T-helper 1 cell treated with Interleukin-12 subunit alpha and Interleukin-12 subunit beta and Interleukin-4 antibody, amounts not matched to agents 30 ng/mL and 1 ng/mL, for 36 hours (primary cell): ENCODE measurements at regions not wholly inside any gene's neighbourhood (a gene's known extent, or its start where the extent isn't known, plus 50 kb on each side); places are given as distances from the start of the nearest gene placed in this dataset.

Experiments used
- intact Hi-C: fragments of 100-400 bp; cut with micrococcal nuclease; formaldehyde crosslinking; loops from one replicate; pipeline ENCODE4 v1.15.1; 2024

DNA sequence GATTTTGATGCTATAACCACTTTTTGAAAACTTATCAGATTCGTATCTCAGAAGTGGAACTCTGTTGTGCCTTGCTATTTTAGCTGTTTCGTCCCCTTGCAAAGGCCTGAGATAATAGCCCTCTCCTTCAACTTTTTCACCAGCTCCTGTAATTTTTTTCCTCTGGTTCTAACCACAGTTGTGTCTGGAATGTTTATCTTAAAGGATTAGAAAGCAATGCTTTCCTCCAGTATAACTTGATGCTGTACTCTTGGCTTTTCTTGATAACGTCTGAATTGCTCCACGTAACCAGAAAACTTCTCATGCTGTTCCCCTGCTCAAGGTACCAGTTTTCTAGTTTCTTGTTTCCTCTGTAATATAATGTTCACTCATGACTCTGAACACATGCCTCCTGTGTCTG, 209.4 kb downstream of the DTWD2 start:
- intact Hi-C loops, result no loop called here

DNA sequence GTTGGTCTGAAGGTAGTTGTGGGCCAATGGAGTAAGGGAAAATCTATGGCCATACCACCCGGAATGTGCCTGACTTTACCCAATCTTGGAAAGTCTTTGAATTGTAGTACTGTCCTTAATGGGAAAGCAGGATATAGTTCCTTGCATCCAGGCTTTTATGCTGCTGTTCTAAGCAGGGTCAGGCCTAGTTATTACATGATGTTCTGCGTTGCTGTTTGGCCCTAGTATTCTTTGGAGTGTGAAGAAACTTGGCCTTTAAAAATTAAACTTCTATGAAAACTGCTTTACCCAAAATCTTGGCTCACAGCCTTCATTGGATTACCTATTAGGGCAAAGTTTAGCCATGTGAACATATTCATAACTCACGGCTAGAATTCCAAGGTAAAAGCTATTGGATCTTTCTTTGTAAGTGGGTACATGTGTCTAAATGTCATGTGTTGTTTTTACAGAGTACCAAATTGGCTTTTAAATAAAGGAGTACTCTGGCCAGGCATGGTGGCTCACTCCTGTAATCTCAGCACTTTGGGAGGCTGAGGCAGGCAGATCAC, 211.1 kb downstream of the DTWD2 start:
- intact Hi-C loops, result no loop called here

DNA sequence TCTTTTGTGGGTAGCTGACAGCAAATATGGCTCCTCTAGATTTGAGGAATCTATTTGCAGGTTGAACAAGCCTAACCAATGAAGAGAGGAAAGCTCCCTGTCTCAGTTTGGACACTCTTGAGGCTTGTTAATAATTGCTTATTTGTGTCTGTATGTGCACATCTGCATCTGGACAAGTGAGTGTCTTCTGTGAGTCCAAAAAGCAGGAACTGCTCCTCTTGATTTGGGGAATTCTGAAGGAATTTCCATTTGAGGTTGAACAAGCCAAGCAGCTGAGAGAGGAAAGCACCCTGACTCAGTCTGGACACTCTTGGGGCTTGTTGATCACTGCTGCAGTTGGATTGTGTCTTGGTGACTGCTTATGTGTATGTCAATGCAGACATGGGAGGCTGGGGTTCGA, 211.6 kb downstream of the DTWD2 start:
- intact Hi-C loops, result no loop called here

DNA sequence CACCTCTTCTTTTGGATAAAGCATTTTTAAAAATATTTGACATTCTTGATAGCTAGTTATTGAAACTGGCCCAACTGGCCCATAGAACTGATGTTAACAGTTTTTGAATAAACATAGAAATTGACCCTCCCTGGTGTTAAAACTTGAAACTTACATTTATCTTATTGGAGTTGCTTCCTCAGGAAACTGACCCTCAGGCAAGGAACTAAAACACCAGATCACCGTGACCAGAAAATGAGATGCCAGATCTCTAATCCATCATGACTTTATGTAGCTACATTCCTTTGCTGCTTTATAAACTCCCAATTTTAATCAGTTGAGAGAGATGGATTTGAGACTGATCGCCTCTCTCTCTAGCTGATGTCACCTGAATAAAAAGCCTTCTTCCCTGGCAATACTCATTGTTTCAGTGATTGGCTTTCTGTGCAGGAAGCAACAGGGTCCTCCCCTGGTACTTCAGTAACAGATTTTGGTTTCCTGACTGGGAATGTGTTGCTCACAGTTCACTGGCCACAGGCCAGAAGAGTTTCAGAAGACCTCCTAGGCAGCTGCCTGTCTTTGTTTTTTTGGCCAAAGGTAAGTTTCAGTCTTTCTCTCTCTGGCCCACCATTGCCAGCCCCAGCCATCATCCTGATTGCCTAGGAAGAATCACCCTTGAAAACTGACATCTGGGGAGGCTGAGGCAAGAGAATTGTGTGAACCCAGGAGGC, 212.4 kb downstream of the DTWD2 start:
- intact Hi-C loops, result no loop called here

DNA sequence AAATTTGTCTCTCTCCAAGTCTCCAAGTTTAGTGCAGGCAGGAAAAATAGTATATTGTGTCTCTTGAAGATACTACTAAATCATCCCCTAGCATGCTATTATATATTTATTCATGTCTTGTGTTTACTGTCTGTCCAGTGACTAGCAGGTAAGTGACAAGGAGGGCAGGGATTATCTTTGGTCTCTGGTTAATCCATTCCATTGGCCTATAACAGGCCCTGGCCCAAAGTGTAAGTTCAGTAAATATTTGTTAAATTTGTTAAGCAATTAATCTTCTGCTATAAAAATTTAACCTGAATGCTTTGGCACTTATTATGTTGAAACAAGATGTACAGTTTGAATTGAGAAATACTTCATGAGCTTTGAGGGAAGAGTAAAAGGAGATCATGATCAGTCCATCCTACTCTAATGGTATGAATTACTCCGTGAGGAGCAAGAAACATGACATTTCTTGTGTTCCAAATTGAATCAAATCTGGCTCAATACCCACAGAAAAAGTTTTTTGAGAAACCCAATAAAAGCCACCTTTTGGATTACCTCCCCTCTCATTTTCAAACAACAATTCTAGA, 219.7 kb downstream of the DTWD2 start:
- intact Hi-C loops, result no loop called here

DNA sequence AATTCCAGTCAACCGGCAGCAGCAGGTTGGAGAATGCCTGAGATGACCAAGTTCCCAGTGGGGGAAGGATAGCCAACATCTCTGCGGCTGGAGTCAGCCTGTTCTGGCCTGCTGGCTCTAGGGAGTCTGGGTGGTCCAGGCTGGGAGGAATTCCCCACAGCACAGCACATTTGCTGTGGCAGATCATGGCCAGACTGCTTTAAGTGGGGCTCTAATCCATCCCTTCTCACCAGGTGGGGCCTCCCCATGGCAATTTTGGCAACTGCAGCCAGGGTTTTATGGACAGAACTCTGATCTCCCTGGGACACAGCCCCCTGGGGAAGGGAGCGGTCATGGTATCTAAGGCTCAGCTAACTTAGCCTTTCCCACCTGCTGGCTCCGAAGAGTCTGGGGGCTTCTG, 226.1 kb downstream of the DTWD2 start:
- intact Hi-C loops, result no loop called here

DNA sequence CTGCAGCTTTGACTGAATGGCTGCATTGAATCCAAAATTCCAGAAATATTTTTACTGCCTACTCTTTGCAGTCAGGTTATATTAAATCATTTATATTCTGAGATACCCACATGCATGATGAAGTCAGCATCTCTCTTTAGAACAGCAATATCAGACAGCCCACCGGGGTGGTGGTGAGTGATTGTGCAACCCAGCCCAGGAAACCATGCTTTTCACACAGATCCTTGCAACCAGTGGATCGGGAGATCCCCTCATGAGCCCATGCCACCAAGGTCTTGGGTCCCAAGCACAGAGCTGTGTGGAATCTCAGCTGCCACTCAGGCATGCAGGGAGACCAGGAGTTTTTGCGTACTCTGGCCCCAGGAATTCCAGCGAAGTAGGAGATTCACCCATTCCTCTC, 226.5 kb downstream of the DTWD2 start:
- intact Hi-C loops, result no loop called here

DNA sequence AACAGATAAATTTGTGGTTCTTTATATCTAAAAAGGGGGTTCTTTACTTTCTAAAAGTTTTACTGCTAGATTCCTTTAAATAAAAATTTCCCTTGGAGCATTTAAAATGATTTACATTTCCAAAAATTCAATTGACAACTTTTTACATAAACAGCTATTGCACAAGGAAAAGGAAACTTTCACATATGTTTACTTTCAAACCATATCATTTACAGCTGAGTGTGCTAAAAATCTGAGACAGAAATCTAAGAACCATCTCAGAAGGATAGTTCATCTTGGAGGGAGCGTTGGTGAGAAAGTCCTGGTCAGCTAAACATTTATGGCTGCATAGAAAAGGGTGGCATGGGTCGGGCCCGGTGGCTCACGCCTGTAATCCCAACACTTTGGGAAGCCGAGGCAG, 235.4 kb downstream of the DTWD2 start:
- intact Hi-C loops, result no loop called here

DNA sequence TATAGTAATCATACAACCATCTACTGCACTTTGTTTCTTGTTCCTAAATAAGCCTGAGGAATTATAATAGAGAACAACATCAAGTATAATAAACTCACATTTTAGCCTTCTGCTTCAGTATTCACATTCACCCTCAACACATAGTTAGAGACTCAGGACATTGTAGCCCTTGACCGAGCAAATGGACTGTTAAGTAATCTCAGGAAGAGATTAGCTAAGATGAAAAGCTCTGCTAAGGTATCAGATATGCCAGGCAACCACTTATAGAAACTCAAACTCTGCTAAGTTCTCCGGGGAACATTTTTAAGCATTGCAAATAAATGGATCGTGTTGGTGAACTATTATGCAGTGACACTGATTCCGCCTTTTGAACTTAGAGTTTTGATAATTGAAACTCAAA, 252.0 kb downstream of the DTWD2 start:
- intact Hi-C loops, result no loop called here

DNA sequence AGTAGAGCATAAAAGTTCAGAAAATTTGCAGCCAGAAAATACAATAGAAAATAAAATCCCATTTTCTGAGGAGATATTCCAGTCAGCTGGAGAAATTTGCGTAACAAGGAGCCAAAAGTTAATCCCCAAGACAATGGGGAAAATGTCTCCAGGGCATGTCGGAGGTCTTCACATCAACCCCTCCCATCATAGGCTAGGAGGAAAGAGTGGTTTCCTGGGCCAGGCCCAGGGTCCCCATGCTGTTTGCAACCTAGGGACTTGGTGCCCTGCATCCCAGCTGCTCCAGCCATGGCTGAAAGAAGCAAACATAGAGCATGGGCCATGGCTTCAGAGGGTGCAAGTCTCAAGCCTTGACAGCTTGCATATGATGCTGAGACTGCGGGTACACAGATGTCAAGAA, 255.0 kb downstream of the DTWD2 start:
- intact Hi-C loops, result no loop called here

DNA sequence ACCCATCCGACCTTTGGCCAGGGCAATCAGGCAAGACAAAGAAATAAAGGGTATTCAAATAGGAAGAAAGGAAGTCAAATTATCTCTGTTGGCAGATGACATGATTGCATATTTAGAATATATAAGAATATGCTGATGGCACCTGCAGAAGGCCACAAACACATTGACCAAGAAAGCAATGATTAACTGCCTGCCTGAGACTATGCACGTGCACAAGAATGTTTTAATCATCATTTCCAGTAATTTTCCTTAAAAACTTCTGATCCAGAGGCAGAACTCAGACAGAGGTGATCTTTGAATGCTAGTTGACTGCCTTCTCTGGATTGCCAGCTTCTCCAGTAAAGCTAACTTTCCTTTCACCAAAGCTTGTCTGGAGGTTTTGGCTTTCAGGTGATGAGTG, 260.2 kb downstream of the DTWD2 start:
- intact Hi-C loops, result no loop called here

DNA sequence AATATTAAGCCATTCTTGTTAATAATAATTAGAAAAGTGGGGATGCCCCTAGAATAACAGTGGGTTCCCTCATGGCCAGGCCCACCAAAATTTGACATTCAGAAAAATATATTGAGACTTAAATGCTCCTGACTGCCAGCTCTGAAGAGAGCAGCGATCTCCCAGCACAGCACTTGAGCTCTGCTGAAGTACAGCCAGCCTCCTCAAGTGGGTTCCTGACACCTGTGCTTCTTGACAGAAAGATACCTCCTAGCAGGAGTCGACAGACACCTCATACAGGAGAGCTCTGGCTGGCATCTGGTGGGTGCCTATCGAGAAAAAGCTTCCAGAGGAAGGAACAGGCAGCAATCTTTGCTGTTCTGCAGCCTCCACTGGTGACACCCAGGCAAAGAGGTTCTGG, 261.5 kb downstream of the DTWD2 start:
- intact Hi-C loops, result no loop called here

DNA sequence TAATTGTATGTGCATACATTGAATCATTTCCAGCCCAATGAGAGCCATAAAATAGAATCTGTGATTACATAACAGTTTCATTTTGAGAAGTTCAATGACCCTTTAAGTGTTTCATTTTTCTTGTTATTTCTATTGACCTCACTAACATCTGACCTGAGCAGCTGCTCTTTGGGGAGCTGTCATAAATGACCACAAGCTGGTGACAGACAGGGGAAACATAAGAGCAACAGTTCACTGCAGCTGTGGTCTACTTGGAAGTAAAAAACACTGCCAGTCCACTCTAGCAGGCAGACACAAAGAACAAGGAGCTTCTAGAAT, 265.4 kb downstream of the DTWD2 start:
- intact Hi-C loops, result no loop called here

DNA sequence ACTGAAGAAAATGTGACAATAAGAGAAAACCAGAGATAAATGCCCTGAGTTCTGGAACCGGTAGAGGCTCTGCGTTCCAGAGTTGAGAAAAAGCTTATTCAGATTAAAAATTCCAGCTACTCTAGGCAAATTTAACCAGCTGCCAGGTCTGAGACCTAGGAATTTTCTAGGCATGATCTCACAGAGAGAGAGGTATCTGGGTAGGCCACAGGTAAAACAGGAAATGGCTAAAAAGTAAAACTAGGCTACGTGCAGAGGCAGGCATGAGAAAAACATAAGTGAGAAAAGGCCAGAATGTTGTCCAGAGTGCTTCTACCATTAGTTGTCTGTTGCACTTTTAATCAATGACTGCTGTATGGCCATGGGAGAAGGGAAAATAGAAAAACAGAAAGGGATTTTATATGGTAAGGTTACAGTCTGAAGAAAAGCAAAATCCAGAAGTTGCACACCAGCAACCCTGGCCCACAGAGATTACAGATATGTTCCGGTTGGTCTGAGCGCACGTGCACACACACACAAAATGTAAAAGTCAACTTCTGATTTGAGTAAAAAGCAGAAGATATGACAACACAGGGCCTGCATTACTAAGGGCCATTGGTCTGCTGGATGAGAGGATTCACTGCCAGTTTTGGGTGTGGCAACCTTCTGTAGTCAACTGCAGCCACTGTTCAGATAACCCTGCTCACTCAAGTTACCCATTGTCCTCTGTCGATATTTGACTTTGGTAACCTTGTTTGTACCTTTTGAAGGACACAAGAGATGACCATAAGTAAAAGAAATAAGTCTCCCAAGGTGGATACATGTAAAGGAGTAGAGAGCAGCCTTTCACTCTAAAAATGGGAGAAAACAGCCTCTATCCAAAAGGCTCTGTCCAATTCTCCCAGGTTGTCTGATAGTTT, 266.0 kb downstream of the DTWD2 start:
- intact Hi-C loops, result no loop called here

DNA sequence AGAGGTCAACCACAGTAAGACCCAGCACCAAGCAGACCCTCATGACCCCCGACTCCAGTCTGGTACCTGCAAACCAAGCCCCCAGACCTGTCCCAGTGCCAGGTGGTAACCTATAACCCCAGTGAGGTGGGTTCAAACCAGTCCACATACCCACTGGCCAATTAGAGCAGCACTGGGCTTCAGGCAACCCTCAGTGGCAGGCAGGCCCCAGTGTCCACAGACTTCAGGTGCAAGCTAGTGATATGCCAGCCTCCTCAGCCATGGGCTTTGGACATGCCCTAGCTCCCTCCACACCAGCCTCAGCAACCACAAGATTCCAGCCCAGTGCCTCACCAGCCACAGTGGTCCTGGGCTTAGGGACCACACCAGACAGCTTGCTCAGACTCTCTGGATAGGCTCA, 276.6 kb downstream of the DTWD2 start:
- intact Hi-C loops, result no loop called here

DNA sequence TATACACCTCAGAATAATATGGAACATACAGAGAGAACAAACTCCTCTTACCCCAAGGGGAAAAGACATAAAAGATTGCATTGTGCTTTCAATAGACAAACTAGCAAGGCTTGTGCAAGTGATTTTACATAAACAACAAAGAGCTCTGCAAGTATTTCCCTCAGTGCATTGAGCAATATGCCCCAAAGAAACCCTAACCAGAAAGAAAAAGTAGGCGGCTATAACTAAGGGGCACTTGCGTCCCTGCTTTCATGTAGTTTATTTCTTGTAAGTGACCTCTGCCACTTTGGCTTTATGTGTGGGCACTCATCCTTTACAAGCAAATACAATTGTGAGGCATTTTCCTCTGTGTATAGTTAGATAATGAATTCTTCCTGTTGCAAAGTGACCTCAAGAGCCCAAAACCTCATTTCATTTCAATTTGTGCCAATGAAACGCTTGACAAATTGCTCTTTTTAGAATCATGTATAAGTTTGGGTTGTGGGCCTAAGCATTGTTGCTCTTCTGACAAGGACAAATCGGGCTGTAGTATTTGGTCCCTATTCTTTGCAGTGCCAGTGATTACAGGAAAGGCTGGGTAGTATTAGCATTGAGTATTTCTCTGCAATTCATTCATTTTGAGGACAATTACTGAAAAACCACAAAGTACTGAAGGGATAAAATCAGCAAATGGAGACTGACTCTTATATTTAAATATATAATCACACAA, 282.2 kb downstream of the DTWD2 start:
- intact Hi-C loops, result no loop called here

DNA sequence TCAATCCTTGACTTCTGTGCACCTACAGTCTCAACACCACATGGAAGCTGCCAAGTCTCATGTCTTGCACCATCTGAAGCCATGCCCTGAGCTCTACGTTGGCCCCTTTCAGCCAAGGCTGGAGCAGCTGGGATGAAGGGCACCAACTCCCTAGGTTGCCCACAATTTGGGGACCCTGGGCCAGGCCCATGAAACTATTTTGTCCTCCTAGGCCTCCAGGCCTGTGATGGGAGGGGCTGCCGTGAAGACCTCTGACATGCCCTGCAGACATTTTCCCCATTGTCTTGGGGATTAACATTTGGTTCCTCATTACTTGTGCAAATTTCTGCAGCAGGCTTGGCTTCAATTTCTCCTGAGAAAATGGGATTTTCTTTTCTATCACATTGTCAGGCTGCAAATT, 285.1 kb downstream of the DTWD2 start:
- intact Hi-C loops, result no loop called here

DNA sequence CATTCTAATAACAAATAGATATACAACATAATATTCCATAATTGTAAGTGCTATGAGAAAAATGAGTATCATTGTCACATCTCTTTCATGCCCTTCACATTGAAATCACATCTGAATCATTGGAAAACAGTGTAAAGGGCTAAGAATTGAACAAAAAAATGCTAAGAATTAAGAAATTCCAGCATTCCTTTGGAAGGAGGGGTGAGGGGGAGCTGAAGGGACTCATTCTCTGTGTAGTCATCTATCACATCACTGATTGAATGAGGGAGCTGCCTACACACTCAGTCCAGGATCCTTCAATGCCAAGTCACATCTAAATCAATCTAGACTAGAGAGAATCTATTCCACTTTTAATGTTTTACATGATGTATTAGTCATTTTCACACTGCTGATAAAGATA, 286.6 kb downstream of the DTWD2 start:
- intact Hi-C loops, result no loop called here

DNA sequence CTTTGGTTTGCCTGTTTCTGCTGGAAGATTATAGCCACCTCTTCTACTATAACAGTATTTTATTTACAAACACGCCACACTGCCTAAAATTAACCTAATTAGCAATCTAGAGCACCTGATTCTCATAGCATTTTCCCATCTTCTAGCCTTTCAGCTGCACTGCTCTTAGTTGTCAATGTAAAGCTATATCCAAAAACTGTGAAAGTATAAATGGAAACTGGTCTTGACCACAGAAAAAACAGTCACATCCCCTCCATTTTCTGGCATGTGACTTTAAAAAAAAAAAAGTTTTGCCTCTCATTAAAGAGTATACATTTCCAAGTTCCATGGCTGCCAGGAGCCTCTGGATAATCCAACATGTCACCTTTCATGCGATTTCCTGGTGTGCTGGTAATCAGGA, 287.8 kb downstream of the DTWD2 start:
- intact Hi-C loops, result no loop called here

DNA sequence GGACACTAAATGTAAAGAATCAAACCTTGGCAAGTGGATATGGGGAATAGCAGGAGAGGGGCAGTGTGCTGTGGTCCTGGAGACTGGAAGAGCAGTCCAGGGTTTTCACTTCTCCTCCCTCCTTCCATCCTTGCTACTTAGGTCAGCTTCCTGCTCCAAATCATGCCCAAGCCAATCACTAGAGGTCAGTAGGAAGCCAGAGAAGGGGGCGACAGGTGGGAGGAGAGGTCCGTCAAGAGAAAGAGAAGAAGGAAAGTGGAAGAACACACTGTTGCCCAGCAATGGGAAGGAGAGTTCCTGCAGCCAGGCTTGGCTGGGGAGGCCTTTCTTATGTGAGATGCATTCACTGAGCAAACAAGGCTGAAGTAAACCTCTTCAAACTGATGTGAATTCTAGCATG, 289.6 kb downstream of the DTWD2 start:
- intact Hi-C loops, result no loop called here

DNA sequence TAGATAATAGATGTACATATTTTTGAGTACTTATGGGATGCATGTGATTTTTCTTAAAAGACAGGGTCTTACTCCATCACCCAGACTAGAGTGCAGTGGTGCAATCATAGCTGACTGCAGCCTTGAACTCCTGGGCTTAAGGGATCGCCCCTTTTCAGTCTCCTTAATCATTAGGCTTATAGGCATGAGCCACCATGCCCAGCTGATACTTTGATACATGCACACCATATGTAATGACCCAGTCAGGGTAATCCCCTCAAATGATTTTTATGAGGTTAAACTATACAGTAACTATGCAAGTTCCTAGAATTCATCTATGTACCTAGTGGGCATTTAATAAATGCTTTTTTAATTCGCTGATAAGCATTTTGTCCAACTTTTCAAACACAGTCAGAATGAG, 292.3 kb downstream of the DTWD2 start:
- intact Hi-C loops, result no loop called here

DNA sequence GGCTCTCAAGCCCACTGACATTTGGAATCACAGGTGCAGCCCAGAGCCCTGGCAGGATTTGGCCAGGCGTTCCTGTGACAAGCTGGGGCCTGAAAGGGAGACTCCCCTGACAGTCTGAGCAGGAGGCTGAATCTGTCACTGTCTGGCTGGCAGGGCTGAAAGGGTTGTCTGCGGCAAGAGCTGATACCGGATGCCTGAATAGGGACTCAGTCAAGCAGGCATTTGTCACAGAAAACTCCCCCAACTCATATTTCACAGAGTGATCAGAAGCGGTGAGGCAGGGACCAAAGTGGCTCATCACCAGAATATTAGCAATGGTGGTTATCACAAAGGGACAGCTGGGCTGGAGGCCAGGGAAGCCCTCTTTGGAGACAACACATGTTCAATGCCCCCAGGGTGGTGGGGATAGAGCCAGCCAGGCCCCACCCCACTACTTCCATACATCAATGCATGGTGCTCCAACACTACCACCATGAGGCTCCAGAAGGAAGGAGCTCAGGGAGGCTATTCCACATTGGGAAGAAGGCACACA, 295.5 kb downstream of the DTWD2 start:
- intact Hi-C loops, result no loop called here
